ENCODE measurements at regions not wholly inside any gene's neighbourhood (a gene's known extent, or its start where the extent isn't known, plus 50 kb on each side); places are given as distances from the start of the nearest gene placed in this dataset.
A peak's percentile ranks its signal among the peaks of the same experiment; 100 is the strongest.

GRCh38 chr4:97493815-97494518 is 649.3 kb downstream of the STPG2 start:
- Histone ChIP-seq H3K4me1 (ENCODE audit: control insufficient read depth, extremely low read depth, insufficient read depth, low read length) (no peaks in the 10 kb centered on the region), H3K4me2 (ENCODE audit: insufficient read depth, low read length) (no peak overlapping the region), H4K20me1 (replicated peaks; ENCODE audit: control insufficient read depth, extremely low read depth, insufficient read depth, low read length) (no peaks in the 10 kb centered on the region), H3K79me2 (ENCODE audit: control insufficient read depth, insufficient read depth, low read length) (no peaks in the 10 kb centered on the region), H3K27me3 (ENCODE audit: control insufficient read depth in 2 of 2, insufficient read depth in 2 of 2, low read length in 2 of 2) (no peaks in the 10 kb centered on the region), H3K36me3 (ENCODE audit: control insufficient read depth in 2 of 2, extremely low read depth in 1 of 2, insufficient read depth in 2 of 2, low read length in 2 of 2) (no peaks in the 10 kb centered on the region), H3K9me3 (replicated peaks; ENCODE audit: control insufficient read depth, insufficient read depth, low read length) (no peaks in the 10 kb centered on the region), H3K4me3 (replicated peaks in 1 of 3; ENCODE audit: insufficient read depth in 1 of 3, low read depth in 1 of 3, low read length in 3 of 3) (no peak overlapping the region), H2AFZ (ENCODE audit: low read depth, low read length) (no peak overlapping the region), H3K9ac (replicated peaks; ENCODE audit: extremely low read depth, insufficient read depth, low read length) (no peak overlapping the region), H3K9me1 (replicated peaks; ENCODE audit: control insufficient read depth, extremely low read depth, insufficient read depth, low read length) (no peaks in the 10 kb centered on the region), H3K27ac (ENCODE audit: insufficient read depth, low read depth, low read length) (no peak overlapping the region)
- no peak for FAIRE-seq
- DNase-seq (ENCODE audit: low read depth, low spot score), result no peak
- dilution Hi-C loops (cut with MboI; ENCODE audit: extremely low pct_ligation_motif_present, low sequenced_read_pairs) (no loop called here), intact Hi-C loops (cut with micrococcal nuclease) (no loop called here)
- CTCF ChIA-PET, result interaction anchor here (0.6 to 1.3 kb wide), 3 partner anchors 11 to 652 kb away, joined by 3 to 4 read pairs (median 3); no protein-coding TSS in a partner anchor
- no peak for TF ChIP-seq GATA2 (IDR thresholded peaks at IDR 0.05; ENCODE audit: insufficient read depth, insufficient read length, low read depth, low read length)
- TF ChIP-seq FOS (IDR thresholded peaks at IDR 0.05; ENCODE audit: borderline replicate concordance, insufficient read depth, low read length), result no peak
- POLR2A ChIA-PET, result no interaction called here
- BruUV-seq (replicated peaks), result no TSS peak

GRCh38 chr4:97496298-97496873 is 646.9 kb downstream of the STPG2 start:
- no peaks in the 10 kb centered on the region for H3K79me2 ChIP-seq (ENCODE audit: control insufficient read depth, insufficient read depth, low read length)
- H3K27ac ChIP-seq (ENCODE audit: insufficient read depth, low read depth, low read length), result no peak overlapping the region
- no peak overlapping the region for H3K4me3 ChIP-seq (replicated peaks in 1 of 3; ENCODE audit: insufficient read depth in 1 of 3, low read depth in 1 of 3, low read length in 3 of 3)
- H2AFZ ChIP-seq (ENCODE audit: low read depth, low read length), result no peak overlapping the region
- ChIA-PET CTCF (interaction anchor here (0.8 to 1.6 kb wide), 4 partner anchors 12 to 35 kb away, joined by 3 to 4 read pairs (median 3); no protein-coding TSS in a partner anchor), POLR2A (no interaction called here)
- H4K20me1 ChIP-seq (replicated peaks; ENCODE audit: control insufficient read depth, extremely low read depth, insufficient read depth, low read length), result no peaks in the 10 kb centered on the region
- no peaks in the 10 kb centered on the region for H3K9me3 ChIP-seq (replicated peaks; ENCODE audit: control insufficient read depth, insufficient read depth, low read length)
- intact Hi-C loops (cut with micrococcal nuclease), result no loop called here
- no peak for FAIRE-seq
- H3K27me3 ChIP-seq (ENCODE audit: control insufficient read depth in 2 of 2, insufficient read depth in 2 of 2, low read length in 2 of 2), result no peaks in the 10 kb centered on the region
- no peaks in the 10 kb centered on the region for H3K4me1 ChIP-seq (ENCODE audit: control insufficient read depth, extremely low read depth, insufficient read depth, low read length)
- H3K9ac ChIP-seq (replicated peaks; ENCODE audit: extremely low read depth, insufficient read depth, low read length), result no peak overlapping the region
- TF ChIP-seq MYC (IDR thresholded peaks at IDR 0.05; ENCODE audit: low read depth, low read length) (no peak), EZH2 (IDR thresholded peaks at IDR 0.05; ENCODE audit: borderline replicate concordance, low read depth, low read length, severe bottlenecking) (no peak), JUN (IDR thresholded peaks at IDR 0.05; ENCODE audit: borderline replicate concordance, insufficient read depth, insufficient read length, low read depth) (no peak)
- no peak overlapping the region for H3K4me2 ChIP-seq (ENCODE audit: insufficient read depth, low read length)
- H3K9me1 ChIP-seq (replicated peaks; ENCODE audit: control insufficient read depth, extremely low read depth, insufficient read depth, low read length), result no peaks in the 10 kb centered on the region
- no TSS peak for BruUV-seq (replicated peaks)
- H3K36me3 ChIP-seq (ENCODE audit: control insufficient read depth in 2 of 2, extremely low read depth in 1 of 2, insufficient read depth in 2 of 2, low read length in 2 of 2), result no peaks in the 10 kb centered on the region
- DNase-seq (ENCODE audit: low read depth, low spot score), result peak; percentile 27
- dilution Hi-C loops (cut with MboI; ENCODE audit: extremely low pct_ligation_motif_present, low sequenced_read_pairs), result no loop called here
